GM18870 (cell line): ENCODE measurements at regions not wholly inside any gene's neighbourhood (a gene's known extent, or its start where the extent isn't known, plus 50 kb on each side); places are given as distances from the start of the nearest gene placed in this dataset.
"Not testable (repeated sequence)": the region's sequence is repeated elsewhere in the genome, so short reads cannot be mapped to it uniquely, and the experiment has no call there.

Experiments used
- ATAC-seq: cut with Tn5 transposase; IDR thresholded peaks from one replicate; pipeline ENCODE4 v1.9.1; 2021; ENCODE audit warnings: moderate library complexity; ENCODE audit not compliant: unreplicated experiment

DNA sequence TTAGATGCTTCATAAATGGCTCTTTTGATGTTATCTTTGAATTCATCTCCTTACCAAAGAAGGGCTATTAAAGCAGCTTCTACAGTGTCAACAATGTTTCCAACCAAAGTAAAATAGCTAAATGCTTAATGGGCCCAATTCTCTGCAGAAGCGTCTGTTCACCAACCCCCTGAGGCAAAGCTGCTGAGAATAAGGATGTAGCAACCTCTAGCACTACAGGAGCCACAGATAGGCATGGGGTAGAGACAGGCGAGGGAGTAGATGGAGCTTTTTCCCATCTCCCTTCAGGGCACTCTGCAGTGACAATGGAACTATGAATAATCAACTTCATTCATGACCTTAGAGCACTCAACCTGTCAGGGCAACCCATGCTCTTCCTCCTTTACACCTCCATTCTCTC, 134.1 kb downstream of the FZD1 start:
- no peak for ATAC-seq

DNA sequence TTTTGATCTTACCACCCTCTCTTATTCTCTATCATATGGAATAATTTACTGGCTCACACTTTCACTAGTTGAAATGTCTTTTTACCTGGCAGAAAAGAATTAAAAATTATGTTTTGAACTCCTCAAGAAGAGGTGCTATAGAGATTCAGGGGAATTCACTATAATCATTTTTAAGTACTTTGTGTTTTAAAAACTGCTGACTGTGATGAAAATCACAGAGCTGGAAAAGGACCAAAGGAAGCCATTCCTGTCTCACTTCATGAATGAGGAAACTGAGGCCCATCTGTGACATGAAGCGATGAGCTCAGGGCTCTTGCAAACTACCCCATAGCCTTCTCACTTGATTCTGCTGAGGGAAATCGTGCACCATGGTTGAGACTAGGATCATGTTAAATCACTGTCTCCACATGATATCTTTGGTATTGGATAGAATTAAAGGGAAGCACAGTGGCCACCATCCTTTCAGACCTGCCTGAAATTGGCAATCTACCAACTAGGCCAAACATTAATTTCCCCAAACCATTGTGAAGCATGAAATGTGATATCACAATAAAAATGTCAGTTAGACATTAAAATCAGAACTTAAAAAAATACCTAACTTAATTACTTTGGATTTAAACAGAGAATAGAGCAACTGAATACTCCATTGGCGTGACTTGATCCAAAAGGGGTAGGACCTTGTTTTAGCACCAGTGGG, 141.0 kb downstream of the FZD1 start:
- no peak for ATAC-seq

DNA sequence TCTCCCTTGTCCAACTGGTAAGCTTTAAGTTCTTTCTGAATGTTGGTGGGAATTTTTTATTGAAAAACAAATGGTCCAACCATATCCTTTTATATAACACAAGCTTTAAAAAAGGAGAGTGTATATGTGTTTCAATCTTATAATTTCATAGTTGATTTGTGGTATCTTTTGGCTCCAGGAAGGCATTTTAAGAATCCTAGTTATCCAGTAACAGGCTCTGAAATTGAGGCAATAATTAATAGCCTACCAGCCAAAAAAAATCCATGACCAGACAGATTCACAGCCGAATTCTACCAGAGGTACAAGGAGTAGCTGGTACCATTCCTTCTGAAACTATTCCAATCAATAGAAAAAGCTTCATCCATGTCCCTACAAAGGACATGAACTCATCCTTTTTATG, 141.6 kb downstream of the FZD1 start:
- ATAC-seq, result not testable (repeated sequence)

DNA sequence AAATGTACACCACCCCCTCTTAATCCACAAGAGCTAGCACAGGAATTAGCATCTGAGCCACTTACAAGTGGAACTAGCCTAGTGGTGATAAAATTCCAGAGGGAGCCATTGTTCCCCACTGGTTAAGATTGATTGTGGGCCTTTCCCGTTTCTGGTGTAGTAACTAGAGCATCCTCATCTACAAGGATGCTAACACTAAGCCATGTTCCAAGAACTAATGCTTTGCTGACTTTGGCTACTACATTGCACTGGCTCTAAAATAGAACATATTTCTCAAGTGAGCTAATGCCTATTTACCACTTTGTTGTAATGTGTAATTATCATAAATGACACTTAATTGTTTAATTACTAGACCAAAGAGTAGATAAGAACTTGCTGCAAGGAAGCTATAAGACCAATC, 143.7 kb downstream of the FZD1 start:
- no peak for ATAC-seq

DNA sequence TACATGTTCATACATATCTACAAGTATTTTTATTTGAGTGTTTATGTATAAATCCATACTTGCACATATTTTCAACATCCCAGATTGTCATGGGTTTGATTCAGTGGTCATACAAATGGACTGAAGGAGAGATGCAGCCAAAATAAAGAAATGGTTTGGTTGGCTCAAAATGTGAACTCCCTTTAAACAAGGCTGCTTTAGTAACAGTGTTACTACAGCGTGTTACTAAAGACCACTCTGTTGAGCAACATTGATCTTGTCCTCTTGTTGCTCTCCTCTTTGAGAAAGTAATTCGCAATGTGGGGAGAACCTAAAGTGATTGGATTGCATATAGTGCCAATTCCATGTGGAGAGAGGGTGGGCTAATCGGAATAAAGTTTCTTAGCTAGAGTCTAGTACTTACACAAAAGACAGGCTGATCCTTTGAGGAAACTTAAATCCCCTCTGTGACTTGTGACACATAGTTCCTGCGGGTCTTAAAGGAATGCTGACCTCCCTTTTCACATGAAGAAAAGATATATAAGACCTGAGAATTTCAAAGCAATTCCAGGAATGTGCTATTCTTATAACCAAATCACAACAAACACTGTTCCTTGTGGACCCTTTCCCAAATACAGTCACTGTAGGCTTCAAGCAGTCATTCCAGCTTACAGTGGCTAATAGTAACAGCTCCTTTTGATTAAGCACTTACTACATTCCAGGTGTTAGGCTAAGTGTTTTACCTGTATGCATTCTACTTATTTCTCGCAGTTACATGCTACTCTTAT, 144.3 kb downstream of the FZD1 start:
- no peak for ATAC-seq

DNA sequence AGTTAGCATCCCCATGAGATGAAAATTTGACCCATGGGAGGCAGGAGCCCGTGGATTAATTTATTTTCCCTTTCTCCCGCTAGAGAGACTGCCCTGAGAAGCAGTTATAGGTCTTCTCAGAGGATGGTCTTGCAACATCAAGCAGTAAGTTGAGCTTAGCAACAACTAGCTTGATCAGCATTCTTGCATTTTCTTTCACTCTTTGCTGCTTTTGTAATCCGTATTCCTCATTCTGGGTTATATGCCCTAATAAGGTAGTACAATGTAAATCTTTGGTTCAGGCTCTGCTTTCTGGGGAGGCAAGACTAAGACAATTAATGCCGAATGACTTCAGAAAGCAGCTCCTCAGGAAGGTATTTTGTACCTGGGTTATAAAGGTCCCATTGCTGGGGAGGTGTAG, 146.8 kb downstream of the FZD1 start:
- no peak for ATAC-seq

DNA sequence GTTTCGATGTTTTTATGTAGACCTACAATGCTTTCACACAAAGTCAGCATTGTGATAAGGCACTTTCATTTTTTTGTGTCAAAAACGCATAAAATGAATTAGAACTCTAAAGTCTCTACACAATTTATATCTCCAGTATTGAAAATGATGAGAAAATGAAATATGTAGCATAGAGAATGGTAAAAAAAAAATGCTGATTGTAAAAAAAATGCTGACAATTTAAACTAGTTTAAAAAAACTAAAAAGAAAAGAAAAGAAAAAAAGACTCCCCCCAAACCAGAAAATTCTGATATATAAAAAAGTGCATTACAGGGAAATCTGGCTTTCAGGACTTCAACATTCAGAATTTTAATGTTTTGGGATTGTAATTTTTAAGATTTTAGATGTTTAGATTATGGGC, 148.1 kb downstream of the FZD1 start:
- no peak for ATAC-seq

DNA sequence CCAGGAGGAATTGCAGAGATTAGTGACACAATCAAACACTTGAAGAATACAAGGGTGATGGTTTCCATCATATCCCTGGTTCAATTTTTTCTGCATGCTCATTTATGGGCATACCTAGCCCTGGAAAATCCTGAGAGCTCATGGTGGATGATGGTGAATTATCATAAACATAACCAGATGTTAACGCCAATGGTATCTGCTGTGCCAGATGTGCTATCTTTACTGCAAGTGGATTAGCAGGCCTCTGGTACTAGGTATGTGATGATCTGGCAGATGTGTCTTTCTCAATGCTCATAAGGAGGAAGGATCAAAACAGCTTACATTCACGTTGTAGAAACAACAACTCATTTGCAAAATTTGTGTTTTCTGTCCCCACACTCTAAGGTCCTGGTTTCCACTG, 150.5 kb downstream of the FZD1 start:
- ATAC-seq, result no peak

DNA sequence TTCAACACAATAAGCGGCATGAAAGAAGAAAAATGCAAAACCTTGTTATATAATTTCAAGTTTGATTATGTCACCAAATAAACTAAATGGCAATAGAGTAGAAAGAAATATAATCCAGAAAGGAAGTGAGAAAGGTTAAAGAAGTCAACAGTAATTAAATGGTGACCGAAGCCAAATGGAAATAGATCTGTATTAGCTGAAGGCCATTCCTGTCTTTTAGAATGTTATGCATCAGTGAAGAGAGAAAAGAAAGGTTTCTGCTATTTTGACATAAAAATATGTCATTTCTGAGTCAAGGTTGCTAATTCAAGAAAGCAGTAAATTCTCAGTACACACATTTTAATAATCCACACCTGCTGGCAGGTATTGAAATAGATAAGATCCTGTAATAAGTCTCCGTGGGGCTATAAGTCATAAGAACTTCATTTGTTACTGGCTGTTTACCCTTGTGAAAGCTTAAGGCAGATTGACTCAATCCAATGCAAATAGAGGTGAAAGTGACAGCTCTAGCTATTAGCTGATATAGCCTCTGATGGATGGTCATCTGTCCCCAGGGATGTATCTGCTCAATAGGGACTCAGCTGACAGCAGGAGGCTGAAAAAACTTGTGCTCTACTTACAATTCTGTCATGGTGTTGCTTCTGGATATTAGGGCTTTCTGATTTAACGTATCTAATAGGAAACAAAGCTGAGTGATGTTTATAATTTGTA, 152.1 kb downstream of the FZD1 start:
- ATAC-seq, result no peak

DNA sequence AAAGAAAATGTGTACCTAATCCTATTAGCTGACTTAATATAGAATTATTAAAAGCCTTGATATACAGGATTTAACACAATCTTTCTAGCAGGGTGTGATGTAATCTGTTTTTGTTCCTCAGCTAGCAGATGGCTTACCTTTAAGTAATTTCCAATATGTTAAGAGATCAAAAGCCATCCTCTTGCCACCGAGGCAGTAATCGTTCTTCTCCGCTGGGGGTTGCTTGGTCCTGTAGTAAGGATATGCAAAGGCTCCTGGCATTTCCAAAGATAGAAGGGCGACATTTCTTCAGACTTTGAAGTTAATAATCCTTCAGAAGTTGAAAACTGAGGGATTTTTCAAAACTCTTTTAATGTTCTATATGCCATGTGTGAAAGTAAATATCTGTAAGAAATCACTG, 156.4 kb downstream of the FZD1 start:
- ATAC-seq, result no peak

DNA sequence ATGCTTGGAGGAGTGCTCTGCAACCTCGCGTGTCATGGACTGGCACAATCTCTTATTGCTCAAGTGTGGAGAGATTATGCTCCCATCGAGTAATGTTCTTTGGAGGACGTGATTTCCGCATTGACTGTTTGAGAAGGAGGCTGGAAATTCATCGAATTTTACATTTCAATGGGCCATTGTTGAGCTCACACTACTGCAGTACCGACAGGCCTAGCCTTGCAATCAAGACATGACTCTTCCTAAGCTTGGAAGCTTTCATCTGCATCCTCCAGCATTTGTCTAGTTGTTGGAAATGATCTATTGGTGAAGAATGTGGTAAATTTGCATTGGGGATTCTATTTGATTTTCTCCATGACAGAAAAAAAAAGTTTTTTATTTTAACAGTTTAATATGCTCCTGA, 156.8 kb downstream of the FZD1 start:
- ATAC-seq, result no peak

DNA sequence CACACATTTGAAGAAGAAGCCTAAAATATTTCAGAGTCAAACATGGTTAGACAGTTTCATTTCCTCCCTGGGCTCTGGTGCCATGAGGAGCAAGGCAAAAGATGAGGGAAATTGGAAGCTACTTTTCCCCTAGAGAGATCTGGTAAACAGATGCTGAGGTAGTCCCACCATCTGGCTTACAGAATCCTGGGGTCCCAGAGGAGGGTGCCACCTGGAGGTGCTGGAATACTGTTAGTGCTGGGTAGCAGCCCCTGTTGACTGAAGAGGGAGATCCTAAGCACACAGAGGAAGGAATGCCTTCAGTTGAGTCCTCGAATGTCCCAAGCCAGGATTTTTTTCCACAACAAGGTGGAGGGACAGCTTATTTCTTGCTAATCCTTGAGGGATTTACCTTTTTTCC, 160.1 kb downstream of the FZD1 start:
- ATAC-seq, result no peak

DNA sequence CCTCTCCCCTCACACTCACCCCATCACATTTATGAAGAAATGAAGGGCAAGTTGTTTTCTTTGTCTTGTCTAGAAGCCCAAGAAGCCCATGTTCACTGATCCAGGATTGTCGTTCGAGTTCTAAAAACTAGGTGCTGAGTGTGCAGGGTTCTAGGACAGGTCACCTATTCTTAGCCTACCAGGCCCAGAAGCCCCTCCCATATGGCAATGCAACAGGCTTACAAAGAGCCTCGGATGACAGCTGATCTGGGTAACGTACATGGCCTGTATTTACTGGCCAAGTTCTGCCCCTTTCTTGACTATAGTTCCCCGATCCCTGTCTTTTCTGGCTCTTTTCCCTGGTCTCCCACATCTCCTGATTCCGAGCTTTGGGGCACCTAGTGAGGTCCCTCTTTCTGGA, 160.9 kb downstream of the FZD1 start:
- ATAC-seq, result no peak

DNA sequence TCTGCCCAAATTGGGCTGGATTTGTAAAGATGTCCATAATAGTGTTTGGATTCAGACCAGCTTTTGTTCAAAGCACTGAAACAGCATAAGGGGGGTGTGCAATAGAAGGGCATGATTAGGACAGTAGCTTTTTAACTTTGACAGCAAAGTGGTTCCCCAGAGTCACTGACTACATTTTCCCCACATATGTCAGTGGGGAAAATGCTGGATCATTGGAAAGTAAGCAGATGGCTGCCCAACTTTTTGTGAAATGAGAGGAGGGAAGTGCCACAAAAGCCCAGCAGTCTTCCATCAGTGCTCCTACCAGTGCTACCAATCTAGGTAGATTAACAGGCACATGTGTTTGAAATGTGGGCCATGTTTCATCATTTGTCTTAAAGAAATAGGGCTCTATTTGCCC, 162.8 kb downstream of the FZD1 start:
- no peak for ATAC-seq

DNA sequence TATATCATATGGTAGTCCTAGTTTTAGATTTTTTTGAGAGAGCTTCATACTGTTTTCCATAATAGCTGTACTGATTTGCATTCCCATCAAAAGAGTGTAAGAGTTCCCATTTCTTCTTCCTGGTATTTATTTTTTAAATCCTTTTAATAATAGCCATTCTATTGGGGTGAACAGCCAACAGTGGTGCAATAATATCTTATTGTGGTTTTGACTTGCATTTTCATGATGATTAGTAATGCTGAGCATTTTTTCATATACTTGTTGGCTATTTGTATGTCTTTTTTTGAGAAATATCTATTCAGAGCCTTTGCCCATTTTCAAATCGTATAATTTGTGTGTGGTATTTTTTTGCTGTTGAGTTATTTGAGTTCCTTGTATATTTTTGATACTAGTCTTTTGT, 167.4 kb downstream of the FZD1 start:
- no peak for ATAC-seq

DNA sequence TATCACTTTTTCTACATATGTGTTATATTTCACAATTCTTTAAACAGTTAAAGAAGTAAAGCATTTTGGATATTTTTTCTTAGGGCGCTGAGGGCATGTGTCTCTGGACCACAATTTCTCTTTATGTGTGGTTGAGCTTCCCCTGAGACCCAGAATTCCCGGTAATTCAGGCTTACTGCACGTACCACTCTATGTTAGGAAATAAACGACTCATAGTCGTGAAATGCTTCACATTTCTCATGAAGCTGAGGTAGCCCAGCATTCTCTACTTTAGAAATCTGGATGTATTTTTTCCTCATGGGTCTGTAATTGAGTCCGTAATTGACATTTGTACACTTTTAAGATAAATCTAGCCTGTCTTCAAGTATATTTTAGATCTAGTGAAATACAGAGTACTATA, 170.6 kb downstream of the FZD1 start:
- no peak for ATAC-seq

DNA sequence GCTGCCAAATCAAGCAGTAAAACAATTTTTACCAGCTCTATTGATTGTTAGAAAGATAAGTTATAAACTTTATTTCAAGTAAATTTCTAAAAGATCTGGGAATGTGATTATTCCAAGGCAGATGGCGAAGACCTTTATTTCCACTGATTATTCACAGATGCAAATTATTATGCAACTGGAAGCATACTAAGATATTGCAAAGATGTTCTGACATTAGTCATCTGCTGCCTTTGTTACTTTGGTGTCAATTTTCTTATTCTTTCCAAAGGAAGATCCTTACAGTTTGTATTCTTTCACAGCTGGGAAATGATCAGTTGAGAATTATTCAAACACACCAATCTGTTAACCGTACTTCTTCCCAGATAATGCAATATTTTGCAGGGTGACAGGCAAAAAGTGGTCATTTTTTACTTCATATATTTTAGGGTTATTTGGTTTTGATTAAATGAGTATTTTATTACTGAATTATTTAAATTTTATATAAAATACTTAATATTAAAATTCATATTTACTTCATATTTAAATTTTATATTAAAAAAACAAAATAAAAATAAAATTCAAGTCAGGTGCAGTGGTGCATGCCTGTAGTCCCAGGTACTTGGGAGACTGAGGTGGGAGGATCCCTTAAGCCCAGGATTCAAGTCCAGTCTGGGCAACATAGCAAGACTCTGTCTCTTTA, 171.3 kb downstream of the FZD1 start:
- no peak for ATAC-seq

DNA sequence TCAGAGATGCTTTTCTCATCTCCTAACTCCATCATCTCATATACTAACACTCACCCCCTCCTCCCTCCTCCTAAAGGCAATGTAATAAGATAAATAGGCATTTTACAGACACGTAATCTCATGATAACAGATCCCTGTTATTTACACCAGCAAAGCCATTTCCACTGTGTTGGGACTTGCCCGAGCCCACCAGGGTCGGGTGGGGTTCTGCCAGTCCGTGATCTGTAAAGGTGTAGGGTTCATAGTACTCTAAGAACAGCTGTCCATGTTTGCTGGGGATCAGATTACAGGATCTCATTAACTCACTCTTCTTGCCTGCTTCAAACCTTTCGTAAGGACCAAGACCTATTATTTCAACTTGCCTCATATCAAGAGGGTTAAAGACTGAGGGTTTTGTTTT, 172.4 kb downstream of the FZD1 start:
- no peak for ATAC-seq

DNA sequence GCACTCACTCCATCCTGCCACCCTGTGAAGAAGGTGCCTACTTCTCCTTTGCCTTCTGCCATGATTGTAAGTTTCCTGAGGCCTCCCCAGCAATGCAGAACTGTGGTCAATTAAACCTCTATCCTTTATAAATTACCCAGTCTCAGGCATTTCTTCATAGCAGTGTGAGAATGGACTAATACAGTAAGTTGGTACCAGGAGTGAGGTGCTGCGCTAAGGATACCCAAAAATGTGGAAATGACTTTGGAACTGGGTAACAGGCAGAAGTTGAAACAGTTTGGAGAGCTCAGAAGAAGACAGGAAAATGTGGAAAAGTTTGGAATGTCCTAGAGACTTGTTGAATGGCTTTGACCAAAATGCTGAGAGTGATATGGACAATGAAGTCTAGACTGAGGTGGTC, 176.0 kb downstream of the FZD1 start:
- ATAC-seq, result not testable (repeated sequence)

DNA sequence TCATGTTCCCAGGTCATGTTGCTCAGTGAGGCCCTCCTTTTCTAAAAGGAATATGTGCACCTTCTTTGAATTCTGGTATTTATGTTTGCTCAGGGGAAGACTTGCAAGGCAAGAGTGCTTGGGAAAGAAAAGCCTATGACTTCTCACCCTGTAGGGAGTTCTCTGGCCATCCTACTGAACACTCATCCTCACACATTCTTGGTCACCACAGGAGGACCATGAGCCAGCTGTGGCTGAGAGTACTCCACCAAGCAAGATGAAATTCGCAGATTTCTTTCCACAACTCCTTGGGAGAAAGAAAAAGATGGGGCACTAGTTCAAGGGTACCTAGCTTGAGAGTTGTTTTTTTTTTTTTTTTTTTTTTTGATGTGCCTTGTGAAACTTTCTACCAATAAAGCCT, 179.6 kb downstream of the FZD1 start:
- ATAC-seq, result no peak

DNA sequence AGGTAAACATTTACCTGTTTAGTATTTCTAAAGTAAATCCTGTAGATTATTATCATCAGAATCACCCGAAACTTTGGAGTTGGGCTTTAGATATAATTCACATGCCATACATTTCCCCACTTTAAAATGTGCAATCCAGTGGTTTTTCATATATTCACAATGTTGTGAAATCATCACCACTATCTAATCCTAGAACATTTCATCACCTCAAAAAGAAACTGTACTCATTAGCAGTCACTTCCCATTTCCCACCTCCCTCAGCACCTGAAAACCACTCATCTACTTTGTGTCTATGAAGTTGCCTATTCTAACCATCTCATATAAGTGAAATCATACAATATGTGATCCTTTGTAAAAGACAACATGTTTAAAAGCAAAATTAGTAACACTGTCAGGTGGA, 182.6 kb downstream of the FZD1 start:
- no peak for ATAC-seq

DNA sequence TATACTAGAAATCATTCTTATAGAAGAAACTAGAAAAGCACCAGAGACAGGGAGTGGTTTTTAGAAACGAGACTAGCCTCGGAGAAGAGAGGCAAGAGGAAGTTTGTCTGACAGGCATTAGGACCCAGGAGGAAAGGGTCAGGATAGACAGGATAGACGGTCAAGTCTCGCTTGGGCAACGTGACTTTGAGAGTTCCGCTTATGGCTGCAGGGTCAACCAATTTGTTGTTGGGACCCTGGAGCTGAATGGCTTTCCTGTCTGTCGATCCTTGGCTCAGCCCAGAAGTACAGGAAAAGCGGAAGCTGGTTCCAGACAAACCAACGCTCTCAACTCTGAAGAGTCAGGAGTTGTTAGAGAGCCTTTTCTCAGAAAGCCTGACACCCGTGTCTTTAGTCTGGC, 191.2 kb downstream of the FZD1 start:
- no peak for ATAC-seq
